GM12878 (cell line): ENCODE measurements at regions not wholly inside any gene's neighbourhood (a gene's known extent, or its start where the extent isn't known, plus 50 kb on each side); places are given as distances from the start of the nearest gene placed in this dataset.

ENCODE experiments used
- BHLHE40 ChIP-seq, 2 experiments: fragments of 450-650 bp in 1 of 2; IDR thresholded peaks; 2 replicates each; pipeline ENCODE4 v1.6.1; 2011 to 2017; ENCODE audit warnings: low read depth in 2 of 2, borderline replicate concordance in 1 of 2, improper control_type of control experiment in 1 of 2, low read length in 1 of 2, mild to moderate bottlenecking in 1 of 2
- CEBPB ChIP-seq, 2 experiments: fragments of 150-350 bp in 1 of 2; IDR thresholded peaks; 2 replicates each; pipeline ENCODE4 v1.6.1; 2012 to 2014; ENCODE audit warnings: low read depth in 2 of 2, low read length in 2 of 2, borderline replicate concordance in 1 of 2, inconsistent platforms in 1 of 2
- CREB1 ChIP-seq: IDR thresholded peaks from 2 replicates; pipeline ENCODE4 v1.6.1; 2012; ENCODE audit warnings: low read depth, mild to moderate bottlenecking, inconsistent platforms
- EP300 ChIP-seq, 2 experiments: fragments of 150-350 bp in 1 of 2; IDR thresholded peaks; 2 replicates each; pipeline ENCODE4 v1.6.1; 2011 to 2012; ENCODE audit warnings: low read depth in 2 of 2, low read length in 2 of 2, borderline replicate concordance in 1 of 2, improper control_type of control experiment in 1 of 2, inconsistent platforms in 1 of 2; ENCODE audit not compliant: control insufficient read depth in 1 of 2
- ESRRA ChIP-seq: IDR thresholded peaks from 2 replicates; pipeline ENCODE4 v1.6.1; 2012; ENCODE audit warnings: mild to moderate bottlenecking, low read length, improper control_type of control experiment
- HDAC6 ChIP-seq: fragments of 200-600 bp; sonication (generic); IDR thresholded peaks from one replicate; pipeline ENCODE4 v1.8.0; 2017; ENCODE audit warnings: antibody characterized with exemption; ENCODE audit not compliant: unreplicated experiment
- JUNB ChIP-seq: IDR thresholded peaks from 2 replicates; pipeline ENCODE4 v1.6.1; 2016; ENCODE audit warnings: antibody characterized with exemption, mild to moderate bottlenecking
- PML ChIP-seq: IDR thresholded peaks from 2 replicates; pipeline ENCODE4 v1.6.1; 2012; ENCODE audit warnings: low read length, inconsistent platforms
- POLR2A ChIP-seq: IDR thresholded peaks from 2 replicates; pipeline ENCODE4 v1.6.1; 2011; ENCODE audit warnings: low read depth, mild to moderate bottlenecking, low read length
- SIN3A ChIP-seq: IDR thresholded peaks from 2 replicates; pipeline ENCODE4 v1.6.1; 2012; ENCODE audit warnings: low read depth, low read length, improper control_type of control experiment
- TF ChIP-seq, protein P1 (sequence below), 3 experiments: IDR thresholded peaks in 2 of 3; conservative IDR thresholded peaks in 1 of 3; 2 replicates each; pipeline ENCODE4 v1.5.1; 2011; ENCODE audit warnings: low read depth in 3 of 3, low read length in 3 of 3, mild to moderate bottlenecking in 3 of 3, control low read depth in 2 of 3, moderate library complexity in 2 of 3, inconsistent platforms in 1 of 3, mixed read lengths in 1 of 3; ENCODE audit not compliant: control insufficient read depth in 2 of 3, insufficient read depth in 1 of 3; ENCODE audit errors: extremely low read depth in 1 of 3
- TF ChIP-seq, protein P2 (sequence below): fragments of 450-650 bp; IDR thresholded peaks from 2 replicates; pipeline ENCODE4 v1.6.1; 2018; ENCODE audit warnings: borderline replicate concordance, mild to moderate bottlenecking; ENCODE audit not compliant: partially characterized antibody
- TF ChIP-seq, protein P3 (sequence below): IDR thresholded peaks from 2 replicates; pipeline ENCODE4 v1.6.1; 2012; ENCODE audit warnings: low read length, inconsistent platforms

DNA sequence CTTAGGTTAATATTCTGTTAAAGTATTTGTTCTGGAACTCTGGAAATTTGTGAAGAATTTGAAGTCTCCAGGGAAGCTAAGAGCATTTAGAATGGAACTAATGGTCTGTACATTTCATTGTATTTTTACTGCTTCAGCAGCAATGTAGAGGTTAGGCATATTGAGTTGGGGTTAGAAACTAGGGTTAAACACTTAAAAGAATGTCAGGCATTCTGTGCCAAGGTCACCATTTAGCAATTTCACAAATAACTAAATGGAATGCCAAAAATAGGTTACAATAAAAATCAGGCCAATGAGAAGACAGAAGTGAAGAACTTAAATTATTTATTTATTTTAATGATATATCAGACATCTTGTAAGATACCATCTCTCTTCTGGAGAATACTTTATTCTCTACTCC, 210.8 kb downstream of the C12orf50 start:
- no peak for TF ChIP-seq JUNB
- TF ChIP-seq, protein P1, sequence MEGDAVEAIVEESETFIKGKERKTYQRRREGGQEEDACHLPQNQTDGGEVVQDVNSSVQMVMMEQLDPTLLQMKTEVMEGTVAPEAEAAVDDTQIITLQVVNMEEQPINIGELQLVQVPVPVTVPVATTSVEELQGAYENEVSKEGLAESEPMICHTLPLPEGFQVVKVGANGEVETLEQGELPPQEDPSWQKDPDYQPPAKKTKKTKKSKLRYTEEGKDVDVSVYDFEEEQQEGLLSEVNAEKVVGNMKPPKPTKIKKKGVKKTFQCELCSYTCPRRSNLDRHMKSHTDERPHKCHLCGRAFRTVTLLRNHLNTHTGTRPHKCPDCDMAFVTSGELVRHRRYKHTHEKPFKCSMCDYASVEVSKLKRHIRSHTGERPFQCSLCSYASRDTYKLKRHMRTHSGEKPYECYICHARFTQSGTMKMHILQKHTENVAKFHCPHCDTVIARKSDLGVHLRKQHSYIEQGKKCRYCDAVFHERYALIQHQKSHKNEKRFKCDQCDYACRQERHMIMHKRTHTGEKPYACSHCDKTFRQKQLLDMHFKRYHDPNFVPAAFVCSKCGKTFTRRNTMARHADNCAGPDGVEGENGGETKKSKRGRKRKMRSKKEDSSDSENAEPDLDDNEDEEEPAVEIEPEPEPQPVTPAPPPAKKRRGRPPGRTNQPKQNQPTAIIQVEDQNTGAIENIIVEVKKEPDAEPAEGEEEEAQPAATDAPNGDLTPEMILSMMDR (IDR thresholded peaks at IDR 0.05 in 2 of 3, conservative IDR thresholded peaks at IDR 0.05 in 1 of 3; ENCODE audit: control insufficient read depth in 2 of 3, extremely low read depth in 1 of 3, insufficient read depth in 1 of 3, low read depth in 3 of 3, low read length in 3 of 3): no peak
- TF ChIP-seq, protein P2, sequence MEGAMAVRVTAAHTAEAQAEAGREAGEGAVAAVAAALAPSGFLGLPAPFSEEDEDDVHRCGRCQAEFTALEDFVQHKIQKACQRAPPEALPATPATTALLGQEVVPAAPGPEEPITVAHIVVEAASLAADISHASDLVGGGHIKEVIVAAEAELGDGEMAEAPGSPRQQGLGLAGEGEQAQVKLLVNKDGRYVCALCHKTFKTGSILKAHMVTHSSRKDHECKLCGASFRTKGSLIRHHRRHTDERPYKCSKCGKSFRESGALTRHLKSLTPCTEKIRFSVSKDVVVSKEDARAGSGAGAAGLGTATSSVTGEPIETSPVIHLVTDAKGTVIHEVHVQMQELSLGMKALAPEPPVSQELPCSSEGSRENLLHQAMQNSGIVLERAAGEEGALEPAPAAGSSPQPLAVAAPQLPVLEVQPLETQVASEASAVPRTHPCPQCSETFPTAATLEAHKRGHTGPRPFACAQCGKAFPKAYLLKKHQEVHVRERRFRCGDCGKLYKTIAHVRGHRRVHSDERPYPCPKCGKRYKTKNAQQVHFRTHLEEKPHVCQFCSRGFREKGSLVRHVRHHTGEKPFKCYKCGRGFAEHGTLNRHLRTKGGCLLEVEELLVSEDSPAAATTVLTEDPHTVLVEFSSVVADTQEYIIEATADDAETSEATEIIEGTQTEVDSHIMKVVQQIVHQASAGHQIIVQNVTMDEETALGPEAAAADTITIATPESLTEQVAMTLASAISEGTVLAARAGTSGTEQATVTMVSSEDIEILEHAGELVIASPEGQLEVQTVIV: no peak
- no peak for TF ChIP-seq HDAC6
- no peak for TF ChIP-seq PML
- no peak for TF ChIP-seq CREB1
- no peak for TF ChIP-seq CEBPB (IDR thresholded peaks at IDR 0.05; ENCODE audit: borderline replicate concordance in 1 of 2, low read depth in 2 of 2, low read length in 2 of 2)
- TF ChIP-seq BHLHE40 (IDR thresholded peaks at IDR 0.05; ENCODE audit: borderline replicate concordance in 1 of 2, low read depth in 2 of 2, low read length in 1 of 2): no peak
- no peak for TF ChIP-seq ESRRA
- TF ChIP-seq, protein P3, sequence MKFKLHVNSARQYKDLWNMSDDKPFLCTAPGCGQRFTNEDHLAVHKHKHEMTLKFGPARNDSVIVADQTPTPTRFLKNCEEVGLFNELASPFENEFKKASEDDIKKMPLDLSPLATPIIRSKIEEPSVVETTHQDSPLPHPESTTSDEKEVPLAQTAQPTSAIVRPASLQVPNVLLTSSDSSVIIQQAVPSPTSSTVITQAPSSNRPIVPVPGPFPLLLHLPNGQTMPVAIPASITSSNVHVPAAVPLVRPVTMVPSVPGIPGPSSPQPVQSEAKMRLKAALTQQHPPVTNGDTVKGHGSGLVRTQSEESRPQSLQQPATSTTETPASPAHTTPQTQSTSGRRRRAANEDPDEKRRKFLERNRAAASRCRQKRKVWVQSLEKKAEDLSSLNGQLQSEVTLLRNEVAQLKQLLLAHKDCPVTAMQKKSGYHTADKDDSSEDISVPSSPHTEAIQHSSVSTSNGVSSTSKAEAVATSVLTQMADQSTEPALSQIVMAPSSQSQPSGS: no peak
- TF ChIP-seq POLR2A: no peak
- TF ChIP-seq EP300 (IDR thresholded peaks at IDR 0.05; ENCODE audit: borderline replicate concordance in 1 of 2, control insufficient read depth in 1 of 2, low read depth in 2 of 2, low read length in 2 of 2): no peak
- no peak for TF ChIP-seq SIN3A
